Ishikawa (cell line): ENCODE measurements at regions not wholly inside any gene's neighbourhood (a gene's known extent, or its start where the extent isn't known, plus 50 kb on each side); places are given as distances from the start of the nearest gene placed in this dataset.

Experiments used
- CEBPB ChIP-seq: IDR thresholded peaks from 2 replicates; pipeline ENCODE4 v1.6.1; 2012
- CREB1 ChIP-seq: IDR thresholded peaks from 2 replicates; pipeline ENCODE4 v1.6.1; 2012; ENCODE audit warnings: low read depth
- EGR1 ChIP-seq: IDR thresholded peaks from 2 replicates; pipeline ENCODE4 v1.6.1; 2012
- EP300 ChIP-seq: IDR thresholded peaks from 2 replicates; pipeline ENCODE4 v1.6.1; 2012; ENCODE audit warnings: borderline replicate concordance
- NFIC ChIP-seq: IDR thresholded peaks from 2 replicates; pipeline ENCODE4 v1.6.1; 2012
- RAD21 ChIP-seq: IDR thresholded peaks from 2 replicates; pipeline ENCODE4 v1.6.1; 2012; ENCODE audit warnings: low read depth
- REST ChIP-seq: IDR thresholded peaks from 2 replicates; pipeline ENCODE4 v1.6.1; 2012; ENCODE audit warnings: low read depth, mild to moderate bottlenecking
- TAF1 ChIP-seq: IDR thresholded peaks from 2 replicates; pipeline ENCODE4 v1.6.1; 2012; ENCODE audit warnings: low read depth, mild to moderate bottlenecking
- TCF12 ChIP-seq: IDR thresholded peaks from 2 replicates; pipeline ENCODE4 v1.6.1; 2012; ENCODE audit warnings: low read depth
- TEAD4 ChIP-seq: IDR thresholded peaks from 2 replicates; pipeline ENCODE4 v1.6.1; 2012
- USF1 ChIP-seq: IDR thresholded peaks from 2 replicates; pipeline ENCODE4 v1.6.1; 2012
- YY1 ChIP-seq: IDR thresholded peaks from 2 replicates; pipeline ENCODE4 v1.6.1; 2012; ENCODE audit warnings: low read depth
- ZBTB7A ChIP-seq: IDR thresholded peaks from 2 replicates; pipeline ENCODE4 v1.6.1; 2012; ENCODE audit warnings: low read depth
- TF ChIP-seq, protein P1 (sequence below): IDR thresholded peaks from 2 replicates; pipeline ENCODE4 v1.6.1; 2012

DNA sequence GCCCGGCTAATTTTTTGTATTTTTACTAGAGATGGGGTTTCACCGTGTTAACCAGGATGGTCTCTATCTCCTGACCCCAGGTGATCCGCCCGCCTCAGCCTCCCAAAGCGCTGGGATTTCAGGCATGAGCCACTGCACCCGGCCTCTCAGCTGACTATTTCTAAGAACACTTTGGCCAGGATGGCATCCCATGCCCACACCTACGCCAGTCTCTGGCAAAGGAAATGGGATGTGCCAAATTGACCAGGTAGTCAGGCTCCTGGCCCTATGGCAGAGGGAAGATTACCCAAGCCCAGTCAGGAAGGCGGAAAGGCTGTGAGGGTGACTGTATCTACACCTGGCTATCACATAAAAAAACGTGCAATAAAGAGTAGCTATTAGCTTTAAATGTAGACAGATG, 94.1 kb upstream of the DUSP5 start:
- TF ChIP-seq EGR1 (no peak), REST (no peak), TAF1 (no peak), YY1 (no peak), ZBTB7A (no peak), TCF12 (no peak), RAD21 (no peak), TEAD4 (no peak), USF1 (no peak), NFIC (no peak), CEBPB (no peak)
- TF ChIP-seq, protein P1, sequence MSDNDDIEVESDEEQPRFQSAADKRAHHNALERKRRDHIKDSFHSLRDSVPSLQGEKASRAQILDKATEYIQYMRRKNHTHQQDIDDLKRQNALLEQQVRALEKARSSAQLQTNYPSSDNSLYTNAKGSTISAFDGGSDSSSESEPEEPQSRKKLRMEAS = no peak

DNA sequence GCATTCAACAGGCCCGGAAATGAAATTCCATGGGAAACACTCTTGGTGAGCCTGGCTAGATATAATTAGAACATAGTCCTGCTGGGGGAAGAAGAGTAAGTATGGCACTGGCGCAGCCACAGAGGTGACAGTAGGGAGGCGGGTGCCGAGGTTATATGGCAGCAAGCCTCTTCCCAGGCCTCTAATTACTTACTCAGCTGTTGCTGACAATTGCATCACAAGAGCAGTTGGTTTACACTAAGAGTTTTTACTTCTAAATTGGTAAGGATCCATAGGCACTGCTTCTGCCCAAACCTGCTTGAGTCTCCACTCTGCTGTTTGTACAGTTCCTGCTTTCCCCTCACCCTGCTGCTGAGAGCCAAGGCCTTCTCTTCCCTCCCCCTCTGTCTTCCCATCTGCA, 93.3 kb upstream of the DUSP5 start:
- TF ChIP-seq RAD21 = no peak
- TF ChIP-seq, protein P1 = no peak
- no peak for TF ChIP-seq TAF1
- TF ChIP-seq TEAD4 = no peak
- TF ChIP-seq ZBTB7A = no peak
- TF ChIP-seq EP300 = no peak
- TF ChIP-seq CREB1 = no peak
- TF ChIP-seq NFIC = no peak
- no peak for TF ChIP-seq USF1
- TF ChIP-seq TCF12 = no peak
- TF ChIP-seq YY1 = no peak
- TF ChIP-seq CEBPB = no peak
- no peak for TF ChIP-seq EGR1

DNA sequence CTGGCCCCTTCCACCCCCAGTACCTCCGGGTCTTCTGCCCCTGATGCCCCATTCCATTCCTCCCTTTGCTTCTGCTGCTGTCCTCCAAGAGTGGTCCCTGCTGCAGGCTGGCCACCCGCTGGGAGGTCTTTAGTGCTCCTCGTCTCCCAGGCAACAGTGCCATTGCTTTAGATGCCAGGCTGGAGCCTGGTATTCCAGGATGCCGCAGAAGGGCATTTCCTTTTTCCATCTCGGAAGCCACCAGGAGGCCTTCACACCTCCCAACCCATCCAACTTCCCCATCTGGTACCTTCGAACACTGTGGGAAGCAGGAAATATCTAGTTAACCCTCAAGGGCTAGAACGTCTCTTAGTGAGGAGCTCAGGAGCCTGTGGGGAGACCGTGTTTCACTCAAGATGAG, 92.9 kb upstream of the DUSP5 start:
- TF ChIP-seq USF1 = no peak
- TF ChIP-seq CEBPB = no peak
- TF ChIP-seq ZBTB7A = no peak
- TF ChIP-seq REST = no peak
- no peak for TF ChIP-seq TAF1
- no peak for TF ChIP-seq NFIC
- no peak for TF ChIP-seq EP300
- TF ChIP-seq YY1 = no peak
- no peak for TF ChIP-seq TCF12
- no peak for TF ChIP-seq RAD21
- no peak for TF ChIP-seq EGR1

DNA sequence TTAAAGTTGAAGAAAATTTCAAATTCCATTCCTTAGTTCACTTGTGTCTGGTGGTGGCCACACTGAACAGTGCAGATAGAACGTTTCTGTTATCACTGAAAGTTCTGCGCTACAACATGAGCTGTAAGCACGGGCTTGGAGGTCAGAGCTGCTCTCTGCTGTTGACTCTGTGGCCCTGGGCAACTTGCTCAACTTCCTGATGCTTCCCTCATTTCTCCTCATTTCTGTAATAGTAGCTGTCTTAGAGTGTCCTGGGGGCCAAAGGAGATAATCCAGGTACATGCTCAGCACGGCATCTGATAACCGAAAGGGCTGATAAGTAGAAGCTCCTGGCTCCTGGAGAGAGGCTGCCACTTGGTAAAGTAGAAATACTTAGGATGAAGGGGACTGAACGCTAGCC, 92.3 kb upstream of the DUSP5 start:
- TF ChIP-seq CEBPB = no peak
- no peak for TF ChIP-seq EGR1
- TF ChIP-seq TAF1 = no peak
- TF ChIP-seq, protein P1 = no peak
- no peak for TF ChIP-seq YY1
- no peak for TF ChIP-seq CREB1
- no peak for TF ChIP-seq ZBTB7A
- no peak for TF ChIP-seq NFIC
- no peak for TF ChIP-seq TEAD4
- no peak for TF ChIP-seq REST
- no peak for TF ChIP-seq RAD21
- TF ChIP-seq TCF12 = no peak
